GM12864 (cell line): ENCODE measurements at regions not wholly inside any gene's neighbourhood (a gene's known extent, or its start where the extent isn't known, plus 50 kb on each side); places are given as distances from the start of the nearest gene placed in this dataset.
A peak's percentile ranks its signal among the peaks of the same experiment; 100 is the strongest.

Experiments
- DNase-seq: peaks from one replicate; pipeline ENCODE4 v3.0.0-alpha.2; 2011; ENCODE audit warnings: low read depth
- H3K4me3 ChIP-seq: 2 replicates; pipeline ENCODE4 v1.5.1; 2011; ENCODE audit warnings: mild to moderate bottlenecking, low read depth, low read length, control low read depth
- TF ChIP-seq, protein P1 (sequence below): IDR thresholded peaks from 2 replicates; pipeline ENCODE4 v1.5.1; 2011; ENCODE audit warnings: low read depth, mild to moderate bottlenecking, moderate library complexity, low read length, control low read depth, inconsistent platforms; ENCODE audit errors: missing control alignments

DNA sequence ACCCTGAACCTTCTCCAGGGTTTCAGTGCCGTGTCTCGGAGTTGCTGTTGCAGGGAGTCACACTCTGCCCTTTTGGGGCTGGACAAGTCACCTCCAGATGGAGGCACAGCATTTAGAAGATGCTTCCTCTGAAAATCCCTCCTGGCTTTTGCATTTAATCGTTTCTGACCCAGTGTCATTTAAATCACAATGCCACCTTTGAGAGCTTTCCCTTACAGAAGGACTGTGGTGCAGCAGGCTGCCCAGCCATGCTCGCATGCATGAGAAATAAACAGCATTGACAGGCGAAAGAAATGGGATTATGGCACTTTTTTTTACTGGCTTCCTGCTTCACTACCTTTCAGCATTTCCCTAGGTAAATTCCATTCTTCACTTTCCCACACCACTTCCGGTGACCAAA is 113.4 kb upstream of the DYRK2 start:
- no peak for DNase-seq
- TF ChIP-seq, protein P1, sequence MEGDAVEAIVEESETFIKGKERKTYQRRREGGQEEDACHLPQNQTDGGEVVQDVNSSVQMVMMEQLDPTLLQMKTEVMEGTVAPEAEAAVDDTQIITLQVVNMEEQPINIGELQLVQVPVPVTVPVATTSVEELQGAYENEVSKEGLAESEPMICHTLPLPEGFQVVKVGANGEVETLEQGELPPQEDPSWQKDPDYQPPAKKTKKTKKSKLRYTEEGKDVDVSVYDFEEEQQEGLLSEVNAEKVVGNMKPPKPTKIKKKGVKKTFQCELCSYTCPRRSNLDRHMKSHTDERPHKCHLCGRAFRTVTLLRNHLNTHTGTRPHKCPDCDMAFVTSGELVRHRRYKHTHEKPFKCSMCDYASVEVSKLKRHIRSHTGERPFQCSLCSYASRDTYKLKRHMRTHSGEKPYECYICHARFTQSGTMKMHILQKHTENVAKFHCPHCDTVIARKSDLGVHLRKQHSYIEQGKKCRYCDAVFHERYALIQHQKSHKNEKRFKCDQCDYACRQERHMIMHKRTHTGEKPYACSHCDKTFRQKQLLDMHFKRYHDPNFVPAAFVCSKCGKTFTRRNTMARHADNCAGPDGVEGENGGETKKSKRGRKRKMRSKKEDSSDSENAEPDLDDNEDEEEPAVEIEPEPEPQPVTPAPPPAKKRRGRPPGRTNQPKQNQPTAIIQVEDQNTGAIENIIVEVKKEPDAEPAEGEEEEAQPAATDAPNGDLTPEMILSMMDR, result no peak
- H3K4me3 ChIP-seq, result no peak overlapping the region

DNA sequence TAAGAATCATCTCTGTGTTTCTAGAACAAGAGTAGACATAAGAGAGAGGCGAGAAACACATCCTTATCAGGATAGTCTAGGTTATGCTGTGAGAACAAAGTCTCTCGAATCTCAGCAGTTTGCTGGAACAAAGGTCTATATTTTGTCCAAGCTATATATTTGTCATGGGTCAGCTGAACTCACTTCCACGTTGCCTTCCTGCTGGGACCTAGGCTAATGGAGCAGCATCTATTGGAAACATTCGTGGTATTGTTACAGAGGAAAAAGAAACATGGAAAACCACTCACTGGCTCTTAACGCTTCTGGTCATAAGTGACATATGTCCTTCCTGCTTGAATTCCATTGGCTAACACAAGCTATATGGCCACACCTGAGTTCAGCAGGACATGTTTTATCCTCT is 112.6 kb upstream of the DYRK2 start:
- no peak for DNase-seq
- no peak overlapping the region for H3K4me3 ChIP-seq
- TF ChIP-seq, protein P1, result no peak

DNA sequence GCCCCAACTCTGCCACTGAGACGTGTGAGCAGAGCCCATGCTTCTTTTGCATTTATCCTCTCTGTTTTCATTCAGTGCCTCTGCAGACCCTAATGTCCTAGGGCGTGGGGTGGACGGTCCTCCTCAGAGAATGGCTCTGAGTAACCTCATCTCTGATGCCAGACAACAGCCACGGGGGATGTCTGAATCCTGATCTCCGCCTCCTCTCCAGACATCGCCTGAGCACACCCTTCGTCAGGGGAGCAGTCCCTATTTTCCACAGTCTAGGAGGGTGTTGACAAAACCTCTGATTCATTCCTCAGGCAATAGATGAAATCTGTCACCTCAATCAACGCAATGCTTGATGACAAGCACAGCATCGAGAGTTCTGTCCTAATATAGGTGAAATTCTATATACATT is 109.2 kb upstream of the DYRK2 start:
- TF ChIP-seq, protein P1, result no peak
- H3K4me3 ChIP-seq, result no peak overlapping the region
- no peak for DNase-seq

DNA sequence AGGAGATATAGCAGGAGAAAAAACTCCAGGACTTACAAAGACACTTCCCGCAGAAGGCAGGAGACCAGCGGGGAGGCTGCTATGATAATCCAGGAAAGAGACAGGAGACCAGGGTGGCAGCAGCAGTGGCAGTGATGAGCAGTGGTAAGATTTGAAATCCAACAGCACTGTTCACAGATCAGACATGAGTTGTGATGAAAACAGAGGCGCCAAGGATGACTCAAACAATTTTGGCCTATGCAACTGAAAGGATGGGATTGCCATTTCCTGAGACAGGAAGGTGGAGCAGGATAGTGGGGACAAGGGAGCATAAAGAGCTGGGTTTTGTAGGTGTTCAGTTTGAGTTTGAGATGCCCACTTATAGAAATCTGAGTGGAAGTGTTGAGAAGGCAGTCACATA is 108.6 kb upstream of the DYRK2 start:
- no peak for DNase-seq
- TF ChIP-seq, protein P1, result no peak
- H3K4me3 ChIP-seq, result no peak overlapping the region

DNA sequence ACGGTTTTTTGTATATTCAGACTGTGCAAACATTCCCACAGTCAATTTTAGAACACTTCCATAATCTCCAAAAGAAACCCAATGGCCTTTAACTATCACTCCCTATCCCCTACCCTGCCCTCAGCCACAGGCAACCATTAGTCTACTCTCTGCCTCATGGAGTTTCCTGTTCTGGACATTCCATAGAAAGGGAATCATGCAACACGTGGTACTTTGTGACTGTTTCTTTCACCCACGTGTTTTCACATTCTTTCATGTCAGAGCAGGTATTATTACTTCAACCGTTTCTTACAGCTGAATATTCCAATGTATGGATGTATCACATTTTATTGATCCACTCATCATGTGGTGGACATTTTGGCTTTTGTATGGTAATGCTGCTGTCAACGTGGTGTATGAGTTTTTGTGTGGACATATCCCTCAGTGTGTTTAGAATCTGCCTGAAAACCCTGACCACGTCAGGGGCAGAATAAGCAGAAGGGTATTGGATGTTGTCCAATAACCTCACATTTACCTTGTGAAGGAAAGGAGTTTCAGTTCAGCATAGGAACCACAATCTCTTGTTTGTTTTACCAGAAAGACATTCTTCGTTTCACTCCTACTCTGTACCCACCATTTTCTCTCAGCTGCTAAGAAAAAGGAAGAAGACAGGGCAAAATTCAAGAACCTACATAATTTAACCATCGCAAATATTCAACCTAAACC is 107.5 kb upstream of the DYRK2 start:
- no peak overlapping the region for H3K4me3 ChIP-seq
- DNase-seq, result peak; percentile 13
- TF ChIP-seq, protein P1, result no peak

DNA sequence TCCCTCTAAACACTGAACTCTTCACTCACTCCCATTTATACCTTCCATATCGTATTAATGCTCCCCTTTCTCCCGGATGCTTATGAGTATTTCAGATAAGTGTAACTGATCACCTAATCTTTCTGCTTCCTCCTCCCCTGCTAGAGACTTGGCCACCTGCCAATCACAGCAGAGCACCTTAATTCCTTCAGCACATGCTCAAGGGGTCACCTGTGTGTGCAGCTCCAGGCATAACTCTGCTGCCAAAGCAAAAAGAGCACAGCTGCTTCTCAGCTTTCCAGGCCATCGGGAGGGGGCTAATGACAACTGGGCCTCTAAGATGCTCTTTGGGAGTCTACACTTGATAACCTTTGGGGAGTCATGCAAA is 106.9 kb upstream of the DYRK2 start:
- TF ChIP-seq, protein P1, result no peak
- no peak for DNase-seq
- H3K4me3 ChIP-seq, result no peak overlapping the region
